Effector CD4-positive, alpha-beta T cell (primary cell): ENCODE measurements at regions not wholly inside any gene's neighbourhood (a gene's known extent, or its start where the extent isn't known, plus 50 kb on each side); places are given as distances from the start of the nearest gene placed in this dataset.

Experiments used
- DNase-seq: peaks from one replicate; pipeline ENCODE4 v3.0.0-alpha.2; 2020

DNA sequence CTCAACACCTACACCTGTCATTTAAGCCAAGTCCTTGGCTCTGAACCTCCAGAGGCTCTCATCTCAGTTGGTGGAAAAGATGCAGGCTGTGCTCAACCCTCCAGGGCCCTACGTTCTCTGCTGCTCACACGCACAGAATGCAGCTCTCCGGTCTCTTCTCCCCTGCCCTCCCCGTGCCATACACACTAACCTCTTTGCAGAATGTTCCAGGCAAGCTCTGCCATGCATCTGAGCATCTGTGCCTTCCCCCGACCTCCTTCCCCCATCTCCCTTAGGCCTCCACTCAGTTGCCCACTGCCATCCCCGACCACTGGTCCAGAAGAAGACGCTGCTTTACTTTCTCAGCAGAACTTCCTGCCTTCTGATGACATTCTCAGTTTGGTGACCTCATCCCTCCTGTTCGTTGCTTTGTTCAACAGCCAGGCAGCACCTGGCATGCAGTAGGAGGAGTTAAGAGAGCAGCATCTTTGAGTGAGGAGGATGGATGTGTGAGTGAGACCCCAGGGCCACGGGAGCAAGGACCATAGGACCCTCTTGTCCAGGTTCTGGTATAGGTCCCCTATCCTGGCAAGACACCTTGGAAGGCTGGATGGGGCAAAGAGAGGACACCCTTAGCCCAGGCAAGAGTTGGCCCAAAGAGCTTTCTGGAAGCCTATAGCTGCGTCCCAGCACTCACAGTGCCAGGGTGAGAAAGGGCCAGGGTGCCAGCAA lies 598.0 kb downstream of the BRD1 start:
- no peak for DNase-seq

DNA sequence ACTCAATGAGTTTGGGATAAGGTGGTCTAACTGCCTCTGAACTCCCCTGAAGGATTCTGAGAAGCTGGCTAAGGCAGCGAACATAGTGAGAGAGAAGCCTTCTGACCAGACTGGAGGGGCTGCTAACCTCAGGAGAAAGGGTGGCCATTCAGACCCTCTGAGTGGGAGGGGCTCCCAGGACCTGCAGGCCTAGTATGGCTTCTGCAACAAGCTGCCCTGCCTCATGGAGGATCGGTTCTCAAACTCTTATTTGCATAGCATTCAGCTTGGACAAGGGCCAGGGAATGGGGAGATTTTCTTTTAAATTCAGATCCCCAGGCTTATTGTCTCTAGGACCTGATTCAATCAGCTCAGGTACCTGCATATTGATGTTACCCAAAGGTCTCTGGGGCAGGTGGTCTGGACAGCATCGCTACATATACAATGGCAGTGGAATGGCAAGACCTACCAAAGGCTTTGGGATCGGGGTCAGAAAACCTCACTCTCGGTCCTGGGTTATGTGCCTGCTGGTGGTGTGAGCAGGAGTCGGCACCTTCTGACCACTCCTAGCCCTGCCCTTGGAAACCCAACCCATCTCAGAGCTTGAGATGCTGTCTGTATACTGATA lies 599.1 kb downstream of the BRD1 start:
- no peak for DNase-seq

DNA sequence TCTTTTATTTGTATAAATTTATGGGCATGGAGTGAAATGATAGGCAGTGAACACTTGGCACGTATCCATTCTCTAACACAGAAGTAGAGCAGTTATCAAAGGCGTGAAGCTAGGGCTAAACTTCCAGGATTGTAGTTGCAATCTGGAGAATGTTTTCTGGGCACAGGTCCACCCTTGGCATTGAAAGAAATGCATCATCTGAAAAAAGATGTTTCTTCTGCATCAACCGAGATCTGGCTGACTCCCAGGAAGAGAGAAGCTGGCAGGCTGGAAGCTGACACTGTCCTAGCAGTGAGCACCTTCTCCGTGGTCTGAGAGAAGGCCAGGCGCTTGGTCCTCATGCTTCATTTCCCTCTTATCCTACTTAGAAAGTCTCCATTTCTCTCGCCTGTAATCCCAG lies 600.0 kb downstream of the BRD1 start:
- DNase-seq: no peak

DNA sequence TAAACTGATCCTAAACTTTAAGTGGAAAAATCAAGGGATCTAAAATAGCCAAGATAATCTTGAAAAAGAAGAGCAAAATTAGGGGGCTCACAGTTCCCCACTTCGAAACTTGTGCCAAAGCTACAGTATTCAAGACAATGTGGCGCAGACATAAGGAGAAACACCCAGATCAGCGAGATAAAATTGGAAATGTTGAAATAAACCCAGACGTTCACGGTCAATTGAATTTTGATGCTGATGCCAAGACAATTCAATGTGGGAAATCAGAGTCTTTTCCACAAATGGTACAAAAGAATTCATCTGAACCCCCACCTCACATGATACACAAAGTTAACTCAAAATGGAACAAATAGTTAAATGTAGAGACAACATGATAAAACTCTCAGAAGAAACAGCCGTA lies 601.6 kb downstream of the BRD1 start:
- DNase-seq: no peak

DNA sequence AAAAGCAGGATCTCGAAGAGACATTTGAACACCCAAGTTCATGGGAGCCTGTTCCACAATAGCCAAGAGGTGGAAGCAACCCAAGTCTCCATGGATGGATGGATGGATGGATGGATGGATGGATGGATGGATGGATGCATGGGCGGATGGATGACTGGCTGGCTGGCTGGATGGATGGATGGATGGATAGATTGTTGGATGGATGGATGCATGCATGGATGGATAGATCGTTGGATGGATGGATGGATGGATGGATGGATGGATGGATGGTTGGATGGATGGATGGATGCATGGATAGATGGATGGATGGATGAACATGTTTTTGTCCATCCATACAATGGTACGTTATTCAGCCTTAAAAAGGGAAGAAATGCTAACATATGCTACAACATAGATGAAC lies 603.4 kb downstream of the BRD1 start:
- DNase-seq: no peak

DNA sequence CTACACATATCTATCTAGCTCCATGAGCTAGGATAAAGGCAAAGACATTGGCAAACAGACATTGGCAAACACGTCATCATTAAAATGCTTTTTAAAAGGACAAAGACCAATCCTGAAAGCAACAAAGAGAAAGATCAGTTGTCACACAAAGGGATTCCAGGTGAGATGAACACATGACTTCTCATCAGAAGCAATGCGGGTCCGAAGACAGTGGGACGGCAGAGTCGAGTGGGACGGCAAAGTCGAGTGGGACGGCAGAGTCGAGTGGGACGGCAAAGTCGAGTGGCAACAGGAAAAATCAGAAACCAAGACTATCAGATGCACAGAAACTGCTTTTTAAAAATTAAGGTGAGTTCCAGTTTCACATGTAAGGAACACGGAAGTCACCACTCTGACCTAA lies 609.5 kb downstream of the BRD1 start:
- DNase-seq: no peak

DNA sequence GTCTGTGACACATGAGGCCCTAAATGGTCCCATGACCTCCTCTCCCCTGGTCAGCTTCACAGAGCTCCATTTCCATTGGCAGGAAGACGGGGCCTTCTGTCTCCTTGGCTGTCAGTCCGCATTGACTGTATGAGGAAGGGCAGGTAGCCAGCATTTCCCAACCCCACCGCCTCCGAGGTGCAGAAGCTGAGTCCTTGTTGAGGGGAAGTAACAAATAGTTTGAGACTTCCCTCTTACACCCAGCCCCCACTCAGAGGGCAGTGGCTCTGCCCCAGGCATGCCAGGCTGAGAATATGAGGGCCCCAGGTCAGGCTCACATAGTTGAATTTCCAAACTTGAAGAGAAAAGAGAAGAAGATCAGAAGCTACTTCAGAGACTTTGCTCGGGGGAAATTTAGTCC lies 611.1 kb downstream of the BRD1 start:
- DNase-seq: no peak

DNA sequence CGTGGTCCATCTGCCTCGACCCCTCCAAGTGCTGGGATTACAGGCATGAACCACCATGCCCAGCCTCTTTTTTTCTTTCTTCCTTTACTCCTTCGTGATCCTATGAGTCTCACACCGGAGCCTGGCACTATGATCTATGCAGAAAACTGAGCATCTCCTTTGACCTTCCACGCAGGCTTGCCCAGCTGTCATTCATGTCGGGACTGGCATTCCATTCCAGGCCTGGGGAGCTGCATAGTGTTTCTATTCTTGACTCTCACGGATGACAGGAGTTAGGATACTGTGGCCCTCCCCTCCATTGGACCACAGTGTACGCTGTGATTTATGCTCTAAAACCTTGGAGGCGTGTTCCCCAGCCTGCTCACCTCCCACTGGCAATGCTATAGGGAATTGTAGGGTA lies 611.8 kb downstream of the BRD1 start:
- DNase-seq: no peak

DNA sequence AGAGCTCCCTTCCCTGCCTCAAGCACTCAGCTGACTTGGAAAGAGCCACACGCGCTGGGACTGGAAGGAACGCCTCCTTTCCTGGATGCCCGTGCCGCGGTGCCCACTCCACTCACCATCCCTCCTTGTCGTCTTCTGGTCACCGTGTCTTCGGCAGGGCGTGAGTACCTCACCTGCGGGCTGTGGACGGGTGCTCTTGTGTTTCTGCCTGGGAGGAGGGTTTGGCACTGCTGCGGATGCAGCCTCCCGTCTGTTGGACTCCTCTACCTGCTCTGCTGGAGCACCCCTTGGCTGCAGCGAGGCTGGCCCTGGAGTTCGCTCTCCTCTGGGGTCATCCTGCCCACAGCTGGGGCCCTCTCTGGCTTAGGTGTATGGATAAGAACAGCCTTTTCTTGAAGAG lies 612.7 kb downstream of the BRD1 start:
- DNase-seq: no peak

DNA sequence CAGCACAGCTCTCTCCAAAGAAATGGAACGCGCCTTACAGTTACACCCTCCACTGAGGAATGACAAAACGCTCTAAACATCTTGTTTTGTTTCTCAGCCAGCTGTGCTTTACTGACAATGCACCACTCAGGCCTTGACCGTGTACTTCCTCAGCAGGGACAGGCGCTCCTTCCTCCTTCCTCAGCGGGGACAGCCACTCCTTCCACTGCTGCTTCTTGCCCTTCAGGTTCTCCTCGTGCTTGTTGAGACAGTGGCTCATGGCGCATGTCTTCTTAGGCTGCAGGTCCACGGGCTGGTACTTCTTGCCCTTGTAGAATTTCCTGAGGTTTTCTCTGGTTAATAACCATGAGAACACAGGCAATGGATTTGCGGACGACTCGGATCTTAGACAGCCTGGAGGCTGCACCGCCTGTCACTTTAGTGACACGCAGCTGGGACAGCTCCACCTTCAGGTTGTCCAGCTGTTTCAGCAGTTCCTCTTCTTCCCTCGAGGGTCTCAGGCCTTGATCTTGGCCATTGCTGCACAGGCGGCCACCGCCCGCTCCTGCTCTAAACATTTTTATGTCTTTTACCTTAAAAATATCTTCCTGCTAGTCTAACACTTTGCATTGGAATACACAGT lies 613.8 kb downstream of the BRD1 start:
- DNase-seq: no peak

DNA sequence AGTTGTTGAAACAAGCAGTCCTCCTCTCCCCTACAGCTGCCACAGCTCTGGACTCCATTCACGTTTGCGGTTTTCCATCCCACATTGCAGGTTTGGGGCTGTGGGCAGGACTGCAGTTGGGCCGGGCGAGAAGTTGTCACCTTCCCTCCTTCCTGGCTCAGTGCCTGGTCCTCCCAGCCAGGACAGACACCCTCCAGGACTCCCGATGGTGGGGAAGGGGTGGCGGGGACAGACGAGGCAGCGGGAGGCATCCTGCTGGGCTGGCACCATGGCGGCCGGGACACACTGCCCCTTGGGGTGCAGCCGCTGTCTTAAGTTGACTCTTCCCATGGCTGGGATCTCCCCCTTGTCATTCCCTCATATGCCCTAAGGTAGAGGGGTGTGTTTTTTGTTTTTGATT lies 615.2 kb downstream of the BRD1 start:
- DNase-seq: no peak

DNA sequence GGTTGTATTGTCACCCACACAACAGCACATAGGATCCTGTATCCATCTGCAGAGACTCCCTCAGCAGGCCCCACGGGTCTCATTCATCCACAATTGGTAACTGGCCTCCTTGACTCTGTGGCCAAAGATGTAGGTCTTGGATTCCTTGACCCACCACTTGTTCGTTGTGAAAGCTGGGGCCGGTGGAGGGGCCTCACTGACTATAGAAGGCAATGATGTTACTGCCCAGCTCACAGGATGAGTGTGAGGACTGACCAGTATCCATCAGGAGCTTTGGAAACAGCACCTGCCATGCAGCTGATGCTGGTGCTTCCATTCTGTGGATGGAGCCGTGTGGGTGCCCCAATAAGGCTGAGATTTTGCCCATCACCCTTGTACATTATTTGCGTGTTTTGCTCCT lies 615.7 kb downstream of the BRD1 start:
- no peak for DNase-seq

DNA sequence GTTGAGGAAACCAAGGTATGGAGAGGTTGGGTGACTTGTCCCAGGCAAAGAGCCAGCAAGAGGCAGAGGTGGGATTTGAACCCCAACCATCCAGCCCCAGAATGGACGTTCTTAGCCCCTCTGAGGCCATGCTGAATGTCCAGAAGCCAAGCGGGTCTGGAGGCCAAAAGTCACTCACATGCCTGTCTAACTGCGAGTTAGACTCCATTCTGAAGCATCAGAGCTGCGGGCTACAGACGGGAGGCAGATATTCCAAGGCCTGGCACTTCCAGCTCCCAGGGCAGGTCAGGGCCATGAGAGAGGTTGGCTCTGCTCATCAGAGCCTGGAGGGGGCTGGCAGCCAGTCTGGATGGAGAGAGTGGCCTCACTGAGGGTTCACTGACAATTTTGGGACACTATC lies 616.5 kb downstream of the BRD1 start:
- no peak for DNase-seq

DNA sequence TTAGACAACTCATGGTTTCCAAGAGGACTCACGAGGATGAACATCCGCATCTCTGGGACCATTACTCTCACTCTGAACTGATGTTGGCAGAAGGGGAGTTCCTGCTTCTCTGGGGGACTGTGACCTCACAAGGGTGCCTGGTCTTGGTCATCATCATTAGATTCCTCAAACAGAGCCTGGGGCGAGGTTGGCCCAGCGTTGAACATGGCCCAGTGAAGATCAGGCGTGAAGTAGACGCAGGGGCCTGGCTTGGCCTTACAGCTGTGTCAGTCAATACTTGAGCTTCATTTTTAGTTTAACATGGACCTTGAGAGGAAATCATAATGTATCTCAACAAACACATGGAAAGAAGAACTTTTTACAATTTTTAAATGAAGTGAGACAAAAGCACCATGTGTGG lies 617.1 kb downstream of the BRD1 start:
- no peak for DNase-seq

DNA sequence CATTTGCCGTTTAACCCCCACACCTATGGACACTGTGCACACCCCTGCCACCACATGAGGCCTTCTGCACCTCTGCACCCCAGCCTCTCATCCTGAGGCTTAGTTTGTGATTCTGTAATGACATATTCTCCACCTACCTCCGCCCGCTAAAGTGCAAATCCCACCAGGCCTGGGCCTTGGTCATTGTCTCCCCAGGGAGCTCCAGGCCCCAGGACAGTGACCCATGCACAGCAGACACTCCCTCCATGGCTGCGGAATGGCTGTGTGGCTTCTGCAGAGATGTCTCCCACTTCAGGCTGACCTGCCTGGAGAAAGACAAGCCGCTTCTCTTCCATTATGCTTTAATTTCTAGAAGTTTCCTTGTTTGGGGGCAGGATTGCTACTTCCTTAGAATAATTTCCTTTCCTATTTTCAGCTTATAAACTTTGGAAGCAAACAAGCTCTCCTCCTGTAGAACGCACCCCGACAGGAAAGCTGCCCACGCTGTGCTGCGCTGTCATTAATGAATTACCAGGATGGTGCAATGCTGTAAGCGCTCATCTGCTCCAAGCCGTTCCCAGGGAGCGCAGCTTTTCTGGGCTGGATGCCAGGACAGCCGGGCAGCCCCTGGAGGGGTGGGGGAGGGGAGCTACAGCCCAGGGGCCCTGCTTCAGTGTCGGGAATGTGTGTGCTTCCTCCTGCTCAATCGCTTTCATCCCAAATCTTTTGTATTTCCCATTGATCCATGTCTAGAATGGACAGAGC lies 618.0 kb downstream of the BRD1 start:
- no peak for DNase-seq

DNA sequence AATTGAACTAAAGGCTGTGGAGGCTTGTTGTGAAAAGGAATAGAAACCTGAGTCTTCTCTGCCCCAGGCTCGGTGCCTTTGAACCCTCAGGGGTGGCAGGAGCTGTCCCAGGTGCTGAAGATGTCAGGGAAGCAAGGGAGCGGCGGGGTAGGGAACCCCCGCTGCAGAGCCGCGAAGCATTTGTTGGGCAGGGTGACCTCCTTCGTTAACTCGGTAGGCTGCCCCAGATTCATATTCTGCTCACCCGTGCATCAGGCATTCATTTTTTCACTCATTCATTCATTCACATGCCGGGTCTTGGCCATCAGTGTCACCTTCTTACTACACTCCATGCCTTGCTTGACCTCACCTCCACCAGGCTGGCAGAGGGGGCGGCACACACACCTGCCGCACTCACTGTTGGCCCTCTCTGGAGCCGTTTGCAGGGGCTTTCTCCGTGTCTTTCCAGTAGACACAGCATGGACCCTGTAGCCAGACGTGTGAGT lies 618.9 kb downstream of the BRD1 start:
- DNase-seq: no peak

DNA sequence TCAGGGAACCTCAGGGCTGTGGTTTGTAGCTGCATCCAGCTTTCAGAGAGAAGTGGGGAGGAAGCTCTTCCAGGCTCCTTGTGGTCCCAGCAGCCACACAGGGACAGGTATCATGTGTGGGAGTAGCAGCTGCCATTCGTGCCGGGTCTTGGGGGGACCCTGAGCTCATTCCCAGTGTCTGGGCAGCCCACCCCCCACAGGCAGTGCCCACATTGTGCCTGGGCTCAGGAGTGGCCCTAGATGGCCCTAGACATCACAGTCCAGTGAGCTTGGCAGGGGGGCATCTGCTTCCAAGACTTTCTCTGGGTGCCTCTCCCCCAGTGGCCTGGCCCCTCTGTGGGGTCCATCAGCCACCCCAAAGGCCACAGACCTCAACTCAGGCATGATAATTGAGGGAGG lies 619.7 kb downstream of the BRD1 start:
- DNase-seq: no peak

DNA sequence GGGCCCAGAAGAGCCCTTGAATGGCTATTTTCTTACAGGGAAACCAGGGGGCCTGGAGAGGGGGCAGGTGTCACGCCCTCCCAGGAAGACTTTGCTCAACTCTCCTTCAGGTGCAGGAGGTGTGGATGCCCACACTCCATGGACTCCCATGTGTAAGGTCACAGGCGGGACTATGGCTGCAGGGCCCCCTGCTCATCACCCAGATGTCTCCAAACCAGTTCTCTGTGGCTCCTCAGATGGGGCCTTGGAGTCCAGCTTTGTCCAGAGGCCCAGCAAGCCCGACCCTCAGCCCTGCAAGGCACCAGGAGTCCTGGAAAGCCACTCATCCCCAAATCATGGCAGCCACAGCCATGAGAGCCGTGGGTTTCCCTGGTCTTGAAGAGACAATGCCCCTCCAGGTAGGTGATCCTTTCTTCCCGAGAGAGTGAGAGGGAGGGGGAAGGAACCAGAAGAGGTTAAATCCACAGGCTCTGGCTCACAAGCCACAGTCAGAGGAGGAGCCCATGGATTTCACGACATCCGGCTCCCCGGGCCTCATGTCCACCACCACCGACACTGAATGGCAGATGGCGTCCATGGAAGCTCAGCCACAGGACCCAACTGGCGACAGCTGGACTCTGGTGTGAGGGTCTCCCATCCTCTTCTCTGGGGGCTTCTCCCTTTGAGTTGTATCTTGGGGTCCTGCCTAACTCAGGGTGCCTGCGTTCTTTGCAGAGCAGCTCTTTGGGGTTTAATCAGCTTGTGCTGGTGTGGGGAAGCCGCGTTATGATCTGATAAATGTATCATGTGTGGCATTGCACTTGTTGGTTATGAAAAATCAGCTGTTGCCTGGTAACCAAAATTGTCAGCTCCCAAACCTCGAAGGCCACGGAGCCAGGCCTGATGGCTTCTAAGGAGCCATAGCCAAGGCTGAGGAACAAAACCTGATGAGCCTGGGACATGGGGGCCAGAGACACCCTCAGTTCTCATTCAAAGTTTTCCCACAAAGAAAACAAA lies 620.4 kb downstream of the BRD1 start:
- DNase-seq: no peak

DNA sequence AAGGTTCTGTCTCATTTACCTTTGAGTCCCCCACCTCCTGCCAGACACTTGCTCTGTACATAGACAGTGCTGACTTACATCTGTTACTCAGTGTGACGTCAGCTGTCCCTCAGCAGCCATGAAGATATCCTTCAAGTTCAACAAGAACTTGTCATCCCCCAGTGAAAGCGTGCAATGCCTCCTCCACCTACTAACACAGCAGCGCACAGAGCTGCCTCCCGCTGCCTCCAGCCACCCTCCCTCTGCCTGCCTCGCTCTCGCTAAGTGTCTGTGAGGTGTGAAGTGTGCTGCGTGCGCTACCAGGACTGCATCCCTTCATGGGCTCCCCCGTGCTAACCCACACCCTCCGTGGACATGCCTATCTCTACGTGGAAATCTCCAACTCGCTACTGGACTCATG lies 621.4 kb downstream of the BRD1 start:
- no peak for DNase-seq

DNA sequence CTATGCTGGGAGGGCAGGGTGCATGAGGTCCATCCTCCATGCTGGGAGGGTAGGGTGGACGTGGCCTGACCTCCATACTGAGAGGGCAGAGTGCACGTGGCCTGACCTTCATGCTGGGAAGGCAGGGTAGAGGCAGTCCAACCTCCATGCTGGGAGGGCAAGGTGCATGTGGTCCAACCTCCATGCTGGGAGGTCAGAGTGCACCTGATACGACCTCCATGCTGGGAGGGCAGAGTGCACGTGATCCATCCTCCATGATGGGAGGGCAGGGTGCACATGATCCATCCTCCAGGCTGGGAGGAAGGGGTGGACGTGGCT lies 622.2 kb downstream of the BRD1 start:
- no peak for DNase-seq

DNA sequence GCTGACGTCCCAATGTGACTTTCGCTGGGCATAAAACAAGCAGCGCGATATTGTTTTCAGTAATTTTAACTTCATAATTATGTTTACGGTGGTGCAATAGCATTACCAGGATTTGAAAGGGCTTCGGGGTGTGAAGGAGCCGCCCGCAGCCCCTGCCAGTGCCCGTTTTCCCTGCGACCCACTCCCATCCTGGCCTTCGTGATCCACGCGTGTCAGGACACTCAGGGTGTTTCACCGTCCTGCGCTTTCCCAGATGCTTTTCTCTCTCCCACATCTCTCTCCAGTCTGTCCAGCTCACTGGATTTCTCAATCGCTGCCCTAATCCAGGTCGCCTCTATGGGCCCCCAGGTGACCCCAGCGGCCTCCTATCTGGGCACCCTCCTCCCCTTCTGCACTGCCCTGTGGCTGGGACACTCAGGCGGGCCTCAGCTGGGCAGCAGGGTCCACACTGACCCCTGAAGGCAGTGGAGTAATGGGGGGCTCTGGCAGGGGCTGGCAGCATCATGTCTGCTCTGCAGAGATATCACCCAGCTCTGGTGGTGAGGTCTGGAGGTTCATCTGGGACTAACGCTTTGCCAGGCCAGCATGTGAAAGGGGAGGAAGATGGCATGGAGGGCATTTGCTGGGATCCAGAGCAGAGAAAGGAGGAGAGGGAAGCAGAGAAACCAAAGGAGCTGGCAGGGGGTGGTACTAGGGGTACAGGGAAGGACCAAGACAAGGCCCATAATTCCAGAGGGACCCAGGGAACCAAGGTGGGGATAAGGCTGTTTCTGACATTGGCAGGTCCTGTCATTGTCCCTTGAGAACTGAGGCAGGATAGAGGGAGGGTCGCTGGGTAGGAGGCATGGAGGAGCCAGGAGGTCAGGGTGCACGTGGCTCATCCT lies 622.8 kb downstream of the BRD1 start:
- DNase-seq: no peak
